Adrenal gland (tissue), 5 donors: ENCODE measurements at regions not wholly inside any gene's neighbourhood (a gene's known extent, or its start where the extent isn't known, plus 50 kb on each side); places are given as distances from the start of the nearest gene placed in this dataset.

Experiments used
- POLR2A ChIP-seq, 2 donors: fragments of 450-650 bp; IDR thresholded peaks; one replicate each; pipeline ENCODE4 v1.6.1; 2017; ENCODE audit warnings: antibody characterized with exemption in 2 of 2, mild to moderate bottlenecking in 2 of 2, moderate library complexity in 1 of 2
- TF ChIP-seq, protein P1 (sequence below), 6 experiments: fragments of 450-650 bp in 4 of 6; fragments of 200-600 bp in 2 of 6; sonication (generic) in 1 of 6; IDR thresholded peaks; 1 replicate in 5 of 6; 2 replicates in 1 of 6; pipeline versions ENCODE4 v1.5.1 to v1.8.0; 2016 to 2021; ENCODE audit warnings: antibody characterized with exemption in 6 of 6, mild to moderate bottlenecking in 2 of 6, moderate library complexity in 1 of 6
- donor health status: DM: no; HTN: no; CAD: no.

DNA sequence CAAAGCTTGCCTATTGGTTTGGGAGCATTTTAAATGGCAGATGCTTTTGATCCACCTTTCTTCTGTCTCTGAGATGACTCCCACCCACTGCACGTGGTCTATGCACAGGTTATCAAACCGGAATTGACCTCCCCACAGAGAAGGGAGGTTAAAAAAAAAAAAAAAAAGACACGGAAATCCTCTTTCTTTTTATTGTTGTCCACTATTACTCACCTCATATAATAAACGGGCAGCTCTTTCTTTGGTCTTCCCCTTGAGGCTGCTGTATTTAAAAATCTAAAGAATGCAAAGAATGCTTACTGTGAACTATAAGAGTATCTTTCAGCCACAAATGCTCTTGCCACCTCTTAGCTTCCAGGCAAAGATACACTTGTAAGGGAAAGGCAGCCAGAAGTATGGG, 329.7 kb downstream of the NDFIP2 start:
- TF ChIP-seq, protein P1, sequence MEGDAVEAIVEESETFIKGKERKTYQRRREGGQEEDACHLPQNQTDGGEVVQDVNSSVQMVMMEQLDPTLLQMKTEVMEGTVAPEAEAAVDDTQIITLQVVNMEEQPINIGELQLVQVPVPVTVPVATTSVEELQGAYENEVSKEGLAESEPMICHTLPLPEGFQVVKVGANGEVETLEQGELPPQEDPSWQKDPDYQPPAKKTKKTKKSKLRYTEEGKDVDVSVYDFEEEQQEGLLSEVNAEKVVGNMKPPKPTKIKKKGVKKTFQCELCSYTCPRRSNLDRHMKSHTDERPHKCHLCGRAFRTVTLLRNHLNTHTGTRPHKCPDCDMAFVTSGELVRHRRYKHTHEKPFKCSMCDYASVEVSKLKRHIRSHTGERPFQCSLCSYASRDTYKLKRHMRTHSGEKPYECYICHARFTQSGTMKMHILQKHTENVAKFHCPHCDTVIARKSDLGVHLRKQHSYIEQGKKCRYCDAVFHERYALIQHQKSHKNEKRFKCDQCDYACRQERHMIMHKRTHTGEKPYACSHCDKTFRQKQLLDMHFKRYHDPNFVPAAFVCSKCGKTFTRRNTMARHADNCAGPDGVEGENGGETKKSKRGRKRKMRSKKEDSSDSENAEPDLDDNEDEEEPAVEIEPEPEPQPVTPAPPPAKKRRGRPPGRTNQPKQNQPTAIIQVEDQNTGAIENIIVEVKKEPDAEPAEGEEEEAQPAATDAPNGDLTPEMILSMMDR (IDR thresholded peaks at IDR 0.05): no peak
- no peak for TF ChIP-seq POLR2A (IDR thresholded peaks at IDR 0.05)
